ENCODE measurements at regions not wholly inside any gene's neighbourhood (a gene's known extent, or its start where the extent isn't known, plus 50 kb on each side); places are given as distances from the start of the nearest gene placed in this dataset.
A peak's percentile ranks its signal among the peaks of the same experiment; 100 is the strongest.
"Not testable (repeated sequence)": the region's sequence is repeated elsewhere in the genome, so short reads cannot be mapped to it uniquely, and the experiment has no call there.

DNA sequence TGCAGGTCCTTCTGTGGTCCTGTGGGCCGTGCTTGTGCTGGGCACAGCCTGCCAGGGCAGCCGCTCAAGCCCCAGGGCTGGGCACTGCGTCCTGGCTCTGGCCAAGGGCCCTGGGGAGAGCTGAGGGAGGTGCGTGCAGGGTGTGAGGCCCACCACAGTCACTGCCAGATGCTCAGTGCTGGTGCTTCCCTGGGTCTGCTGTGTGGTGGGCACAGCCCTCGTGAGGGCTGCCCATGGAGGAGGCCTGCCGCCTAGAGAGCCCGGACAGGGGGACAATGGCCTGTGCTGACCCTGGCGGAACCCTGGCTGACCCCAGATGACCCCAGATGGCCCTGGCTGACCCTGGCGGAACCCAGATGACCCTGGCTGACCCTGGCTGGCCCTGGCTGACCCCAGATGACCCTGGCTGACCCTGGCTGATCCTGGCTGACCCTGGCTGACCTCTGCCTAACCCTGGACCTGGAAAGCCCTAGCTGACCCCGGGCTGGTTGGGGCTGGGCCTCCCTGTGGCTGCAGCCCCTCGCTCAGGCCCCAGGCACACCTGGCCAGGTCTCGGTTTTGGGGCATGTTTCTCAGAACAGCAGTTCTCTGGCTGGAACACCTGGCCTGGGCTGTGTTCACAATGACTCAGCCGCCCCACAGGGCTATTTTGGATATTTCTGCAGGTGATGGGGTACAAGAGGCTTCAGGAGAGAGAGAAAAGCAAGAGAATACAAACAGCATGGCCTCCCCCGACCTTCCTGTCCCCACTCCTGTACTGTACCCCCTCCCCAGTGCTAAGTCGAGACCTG lies 55.4 kb downstream of the TMEM121 start:
- DNase-seq (ENCODE audit: missing footprints): no peak
- intact Hi-C loops (cut with DNase I): no loop called here
- ATAC-seq: no peak

DNA sequence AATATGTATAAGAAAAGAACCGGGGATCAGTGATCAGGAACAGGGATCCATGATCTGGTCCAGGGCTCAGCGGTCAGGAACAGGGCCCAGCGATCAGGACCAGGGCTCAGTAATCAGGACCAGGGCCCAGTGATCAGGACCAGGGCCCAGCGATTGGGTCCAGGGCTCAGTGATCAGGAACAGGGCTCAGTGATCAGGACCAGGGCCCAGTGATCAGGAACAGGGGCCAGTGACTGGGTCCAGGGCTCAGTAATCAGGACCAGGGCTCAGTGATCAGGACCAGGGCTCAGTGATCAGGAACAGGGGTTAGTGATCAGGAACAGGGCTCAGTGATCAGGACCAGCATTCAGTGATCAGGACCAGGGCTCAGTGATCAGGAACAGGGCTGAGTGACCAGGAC lies 56.3 kb downstream of the TMEM121 start:
- DNase-seq (ENCODE audit: missing footprints): no peak
- intact Hi-C loops (cut with DNase I): no loop called here
- ATAC-seq: peak; percentile 51

DNA sequence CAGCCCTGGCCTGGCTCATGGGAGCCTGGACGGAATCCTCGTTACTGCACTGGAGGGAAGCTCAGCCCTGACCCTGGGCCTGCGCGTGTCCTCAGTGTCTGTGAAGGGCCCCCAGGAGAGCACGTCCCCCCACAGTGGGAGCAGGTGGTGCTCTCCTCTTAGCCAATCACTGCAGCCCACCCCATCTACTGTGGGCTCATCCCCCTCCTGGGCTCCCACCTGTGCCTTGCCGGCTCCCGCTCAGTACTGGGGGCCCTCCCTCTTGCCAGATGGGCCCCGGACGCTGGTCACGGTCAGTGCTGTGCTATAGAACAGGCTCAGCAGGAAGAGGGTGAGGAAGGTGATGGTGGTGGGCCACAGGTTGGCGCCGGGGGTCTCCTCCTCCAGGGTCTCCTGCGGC lies 57.5 kb downstream of the TMEM121 start:
- not testable (repeated sequence) for ATAC-seq; DNase-seq (ENCODE audit: missing footprints)

DNA sequence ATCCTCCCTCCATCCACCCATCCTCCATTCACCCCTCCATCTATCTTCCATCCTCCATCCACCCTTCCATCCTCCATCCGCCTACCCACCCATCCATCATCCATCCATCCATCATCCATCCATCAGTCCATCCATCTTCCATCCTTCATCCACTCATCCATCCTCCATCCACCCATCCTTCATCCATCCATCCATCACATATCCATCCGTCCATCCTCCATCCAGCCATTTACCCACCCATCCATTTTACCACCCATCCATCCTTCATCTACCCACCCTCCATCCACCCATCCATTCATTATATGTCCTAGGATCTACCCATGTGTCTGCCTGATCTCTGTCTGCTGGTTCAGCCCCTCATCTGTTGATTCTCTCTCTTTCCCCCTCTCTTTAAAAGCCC lies 58.9 kb downstream of the TMEM121 start:
- not testable (repeated sequence) for ATAC-seq; DNase-seq (ENCODE audit: missing footprints)
- intact Hi-C loops (cut with DNase I): loop anchor here (5.0 kb wide), 1 partner anchor 122 kb away; no protein-coding TSS in a partner anchor

More for the DNA sequence above, 57.5 kb downstream of the TMEM121 start:
- intact Hi-C loops (cut with DNase I): not testable (repeated sequence)

DNA sequence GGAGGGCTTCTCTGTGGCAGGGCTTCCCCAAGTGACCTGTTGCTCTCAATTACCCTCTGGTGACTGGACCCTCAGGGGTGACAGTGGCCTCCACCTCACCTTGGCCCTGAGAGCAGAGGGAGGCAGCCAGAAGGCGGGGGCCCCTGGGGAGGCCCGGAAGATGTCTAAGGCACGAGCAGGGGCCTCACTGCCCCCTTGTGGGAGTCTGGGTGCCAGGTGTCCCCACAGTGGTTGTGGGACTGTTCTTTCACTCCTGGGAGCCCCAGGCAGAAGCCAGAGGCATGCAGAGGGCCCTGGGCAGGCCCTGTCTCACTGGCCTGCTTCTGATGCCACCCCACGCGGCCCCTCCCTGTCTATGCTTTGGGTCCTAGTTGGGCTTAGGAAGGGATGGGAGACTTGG lies 59.3 kb downstream of the TMEM121 start:
- not testable (repeated sequence) for ATAC-seq; DNase-seq (ENCODE audit: missing footprints)
- intact Hi-C loops (cut with DNase I): loop anchor here (5.0 kb wide), 1 partner anchor 122 kb away; no protein-coding TSS in a partner anchor

DNA sequence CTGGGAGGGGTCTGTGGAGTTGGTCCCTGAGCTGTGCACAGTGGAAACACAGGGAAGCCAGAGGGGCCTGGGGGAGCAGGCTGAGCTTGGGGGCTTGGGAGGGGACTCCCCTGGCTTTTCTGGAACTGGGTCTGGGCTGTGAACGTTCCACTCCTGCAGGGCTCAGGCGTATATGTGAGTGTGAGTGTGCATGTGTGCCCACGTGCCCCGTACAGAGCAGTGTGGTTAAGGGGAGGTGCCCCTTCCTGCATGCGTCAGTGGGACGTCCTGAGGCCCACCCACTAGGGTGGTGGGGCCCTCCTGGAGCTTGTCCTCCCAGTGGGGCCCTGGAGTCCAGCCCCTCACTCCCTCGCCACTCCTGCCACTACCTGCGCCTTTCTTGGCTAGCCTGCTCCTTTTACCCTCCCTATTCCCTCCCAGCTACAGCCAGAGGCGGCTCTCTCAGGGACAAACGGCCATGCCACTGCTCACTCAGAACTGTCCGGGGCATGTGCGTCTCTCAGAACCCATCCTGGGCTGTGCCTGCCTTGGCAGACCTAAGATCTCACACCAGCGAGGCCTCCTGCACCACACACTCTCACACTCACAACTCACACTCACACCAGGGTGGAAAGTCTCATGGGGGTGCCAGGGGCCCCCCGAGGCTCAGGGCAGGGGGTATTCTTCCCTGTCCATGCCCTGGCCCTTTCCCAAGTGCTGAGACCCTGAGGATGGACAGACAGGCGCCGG lies 59.9 kb downstream of the TMEM121 start:
- intact Hi-C loops (cut with DNase I): loop anchor here (5.0 kb wide), 1 partner anchor 121 kb away; no protein-coding TSS in a partner anchor
- ATAC-seq; DNase-seq (ENCODE audit: missing footprints): not testable (repeated sequence)

DNA sequence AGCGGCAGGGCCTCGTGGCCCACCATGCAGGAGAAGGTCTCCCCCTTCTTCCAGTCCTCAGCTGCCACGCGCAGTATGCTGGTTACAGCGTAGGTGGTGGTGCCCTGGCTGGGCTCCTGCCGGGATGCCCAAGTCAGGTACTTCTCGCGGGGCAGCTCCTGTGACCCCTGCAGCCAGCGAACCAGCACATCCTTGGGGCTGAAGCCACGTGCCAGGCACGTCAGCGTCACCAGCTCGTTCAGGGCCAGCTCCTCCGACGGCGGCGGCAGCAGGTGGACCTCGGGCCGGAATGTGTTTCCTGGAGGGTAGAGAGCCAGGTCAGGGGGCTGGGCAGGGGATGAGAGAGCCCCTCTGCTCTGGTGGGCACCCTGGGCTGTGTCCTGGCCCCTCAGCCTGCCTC lies 60.7 kb downstream of the TMEM121 start:
- intact Hi-C loops (cut with DNase I): loop anchor here (5.0 kb wide), 1 partner anchor 120 kb away; no protein-coding TSS in a partner anchor
- not testable (repeated sequence) for ATAC-seq; DNase-seq (ENCODE audit: missing footprints)

DNA sequence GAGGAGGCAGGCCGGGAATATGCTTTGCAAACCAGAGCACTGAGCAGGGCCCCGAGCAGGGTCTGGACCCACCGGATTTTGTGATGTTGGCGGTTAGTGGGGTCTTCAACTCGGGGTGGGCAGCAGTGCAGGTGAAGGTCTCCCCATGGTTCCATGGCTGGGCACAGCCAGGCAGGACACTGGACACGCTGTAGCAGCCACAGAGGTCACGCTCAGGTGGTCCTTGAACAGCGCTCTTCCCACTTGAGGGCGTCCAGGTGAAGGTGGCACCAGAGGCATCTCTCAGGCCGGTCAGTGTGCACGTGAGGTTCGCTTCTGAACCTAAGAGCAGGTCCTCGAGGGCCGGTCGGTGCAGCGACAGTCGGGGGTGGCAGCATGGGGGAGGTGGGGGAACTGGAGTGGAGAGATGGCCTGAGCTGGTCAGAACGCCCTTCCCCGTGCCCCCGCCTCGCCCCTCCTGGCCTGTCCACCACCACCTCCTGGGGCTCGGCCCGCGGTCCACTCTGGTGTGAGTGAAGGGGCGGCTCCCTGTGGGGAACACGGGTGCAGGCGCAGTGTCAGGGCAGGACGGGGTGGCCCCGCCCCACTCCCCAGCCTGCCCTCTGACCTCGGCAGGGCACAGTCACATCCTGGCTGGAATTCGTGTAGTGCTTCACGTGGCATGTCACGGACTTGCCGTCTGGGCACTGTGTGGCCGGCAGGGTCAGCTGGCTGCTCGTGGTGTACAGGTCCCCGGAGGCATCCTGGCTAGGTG lies 61.3 kb downstream of the TMEM121 start:
- intact Hi-C loops (cut with DNase I): loop anchor here (5.0 kb wide), 1 partner anchor 120 kb away; no protein-coding TSS in a partner anchor
- ATAC-seq; DNase-seq (ENCODE audit: missing footprints): not testable (repeated sequence)

DNA sequence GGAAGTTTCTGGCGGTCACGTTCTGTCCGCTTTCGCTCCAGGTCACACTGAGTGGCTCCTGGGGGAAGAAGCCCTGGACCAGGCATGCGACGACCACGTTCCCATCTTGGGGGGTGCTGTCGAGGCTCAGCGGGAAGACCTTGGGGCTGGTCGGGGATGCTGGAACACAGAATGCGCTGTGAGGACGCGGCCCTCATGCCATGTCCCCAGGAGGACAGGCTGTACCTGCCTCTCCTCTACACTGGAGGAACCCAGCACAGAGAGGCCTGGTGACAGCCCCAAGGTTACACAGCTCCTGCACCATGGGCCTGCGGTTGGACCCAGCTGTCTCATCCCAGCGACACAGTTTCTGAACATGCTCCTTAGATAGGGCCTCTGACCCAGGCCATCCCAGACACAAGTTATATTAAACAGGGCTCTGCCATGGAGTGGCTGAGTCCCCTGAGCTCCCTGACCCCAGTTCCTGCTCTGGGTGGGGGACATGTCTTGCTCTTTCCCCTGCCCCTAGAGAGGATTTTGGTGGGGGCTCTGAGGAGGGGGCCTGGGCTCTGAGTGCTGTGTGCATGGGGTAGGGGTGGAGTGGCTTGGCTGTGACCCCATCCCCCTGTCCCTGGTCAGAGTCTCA lies 62.0 kb downstream of the TMEM121 start:
- intact Hi-C loops (cut with DNase I): loop anchor here (5.0 kb wide), 1 partner anchor 119 kb away; no protein-coding TSS in a partner anchor
- ATAC-seq: no peak

DNA sequence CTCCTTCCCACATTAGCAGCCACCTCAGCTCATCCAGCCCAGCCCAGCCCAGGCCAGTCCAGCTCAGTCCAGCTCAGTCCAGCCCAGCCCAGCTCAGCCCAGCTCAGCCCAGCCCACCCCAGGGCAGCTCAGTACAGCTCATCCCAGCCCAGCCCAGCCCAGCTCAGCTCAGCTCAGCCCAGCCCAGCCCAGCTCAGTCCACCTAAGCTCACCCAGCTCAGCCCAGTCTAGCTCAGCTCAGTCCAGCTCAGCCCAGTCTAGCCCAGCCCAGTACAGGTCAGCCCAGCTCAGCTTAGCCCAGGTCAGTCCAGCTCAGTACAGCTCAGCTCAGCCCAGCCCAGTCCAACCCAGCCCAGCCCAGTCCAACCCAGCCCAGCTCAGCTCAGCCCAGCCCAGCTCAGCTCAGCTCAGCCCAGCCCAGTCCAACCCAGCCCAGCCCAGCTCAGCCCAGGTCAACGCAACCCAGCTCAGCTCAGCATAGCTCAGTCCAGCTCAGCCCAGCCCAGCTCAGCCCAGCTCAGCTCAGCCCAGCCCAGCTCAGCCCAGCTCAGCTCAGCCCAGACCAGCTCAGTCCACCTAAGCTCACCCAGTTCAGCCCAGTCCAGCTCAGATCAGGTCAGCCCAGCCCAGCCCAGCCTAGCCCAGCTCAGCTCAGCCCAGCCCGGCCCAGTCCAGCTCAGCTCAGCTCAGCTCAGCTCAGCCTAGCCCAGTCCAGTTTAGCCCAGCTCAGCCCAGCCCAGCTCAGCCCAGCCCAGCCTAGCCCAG lies 63.0 kb downstream of the TMEM121 start:
- DNase-seq (ENCODE audit: missing footprints) (no peak), ATAC-seq (no peak)
- intact Hi-C loops (cut with DNase I): loop anchor here (5.0 kb wide), 1 partner anchor 118 kb away; no protein-coding TSS in a partner anchor

More for the DNA sequence above, 62.0 kb downstream of the TMEM121 start:
- no peak for DNase-seq (ENCODE audit: missing footprints)

DNA sequence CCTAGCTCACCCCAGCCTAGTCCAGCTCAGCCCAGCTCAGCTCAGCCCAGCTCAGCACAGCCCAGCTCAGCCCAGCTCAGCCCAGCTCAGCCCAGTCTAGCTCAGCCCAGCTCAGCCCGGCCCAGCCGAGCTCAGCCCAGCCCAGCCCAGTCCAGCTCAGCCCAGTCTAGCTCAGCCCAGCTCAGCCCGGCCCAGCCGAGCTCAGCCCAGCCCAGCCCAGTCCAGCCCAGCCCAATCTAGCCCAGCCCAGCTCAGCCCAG lies 63.5 kb downstream of the TMEM121 start:
- intact Hi-C loops (cut with DNase I): loop anchor here (5.0 kb wide), 1 partner anchor 117 kb away; no protein-coding TSS in a partner anchor
- not testable (repeated sequence) for DNase-seq (ENCODE audit: missing footprints); ATAC-seq

DNA sequence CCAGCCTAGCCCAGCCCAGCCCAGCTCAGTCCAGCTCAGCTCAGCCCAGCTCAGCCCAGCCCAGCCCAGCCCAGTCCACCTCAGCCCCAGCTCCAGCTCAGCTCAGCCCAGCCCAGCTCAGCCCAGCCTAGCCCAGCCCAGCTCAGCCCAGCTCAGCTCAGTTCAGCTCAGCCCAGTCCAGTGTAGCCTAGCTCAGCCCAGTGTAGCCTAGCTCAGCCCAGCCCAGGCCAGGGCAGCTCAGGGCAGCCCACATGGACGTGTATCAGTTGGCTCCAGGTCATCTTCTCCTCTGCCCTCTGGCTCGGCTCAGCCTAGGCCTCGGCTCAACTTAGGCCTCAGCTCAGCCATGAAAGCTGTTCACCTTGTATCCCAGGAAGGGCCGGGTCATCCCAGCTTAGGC lies 64.7 kb downstream of the TMEM121 start:
- no peak for DNase-seq (ENCODE audit: missing footprints)

DNA sequence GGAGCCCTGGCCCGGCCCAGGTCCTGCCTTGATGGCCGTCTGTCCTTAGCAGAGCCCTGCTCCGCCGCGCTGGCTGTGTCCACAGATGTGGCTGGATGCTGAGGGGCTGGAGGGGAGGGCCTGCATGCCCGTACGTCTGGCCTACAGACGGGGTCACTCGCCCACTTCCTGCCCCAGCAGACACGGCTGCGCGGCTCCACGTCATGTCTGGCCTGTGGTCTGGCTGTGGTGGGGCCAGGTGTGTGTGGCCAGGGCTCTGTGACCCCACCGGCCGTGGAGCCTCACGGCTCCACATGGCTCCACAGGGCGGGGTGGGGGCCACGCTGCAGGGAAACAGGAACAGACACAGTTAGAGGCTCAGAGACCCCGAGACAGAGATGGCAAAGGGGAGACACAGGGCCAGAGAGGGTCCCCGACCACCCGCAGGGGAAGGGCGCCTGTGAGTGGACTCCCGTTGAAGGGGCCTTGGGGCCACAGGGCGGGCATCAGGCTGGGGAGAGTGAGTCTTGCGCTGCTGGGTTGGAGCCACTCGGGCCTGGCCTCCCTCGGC lies 65.5 kb downstream of the TMEM121 start:
- ATAC-seq; intact Hi-C loops (cut with DNase I); DNase-seq (ENCODE audit: missing footprints): not testable (repeated sequence)

More for the DNA sequence above, 64.7 kb downstream of the TMEM121 start:
- ATAC-seq: no peak
- intact Hi-C loops (cut with DNase I): no loop called here

DNA sequence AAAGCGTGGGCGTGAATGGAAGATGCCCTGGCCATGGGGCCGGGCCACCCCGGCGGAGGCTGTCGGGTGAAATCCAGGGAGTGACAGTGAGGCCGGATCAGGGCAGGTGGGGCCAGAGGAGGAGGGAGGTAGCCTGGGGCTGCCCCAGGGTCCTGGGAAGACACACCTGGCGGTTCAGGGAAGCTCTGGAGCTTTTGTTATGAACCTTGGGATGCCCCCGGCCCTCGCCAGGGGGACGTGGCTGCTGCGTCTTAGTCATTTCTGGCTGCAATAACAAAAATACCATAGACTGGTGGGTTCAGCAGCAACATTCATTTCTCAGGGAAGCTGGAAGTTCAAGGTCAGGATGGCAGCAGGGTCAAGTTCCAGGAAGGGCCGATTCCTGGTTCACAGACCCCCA lies 66.3 kb downstream of the TMEM121 start:
- DNase-seq (ENCODE audit: missing footprints); intact Hi-C loops (cut with DNase I); ATAC-seq: not testable (repeated sequence)

DNA sequence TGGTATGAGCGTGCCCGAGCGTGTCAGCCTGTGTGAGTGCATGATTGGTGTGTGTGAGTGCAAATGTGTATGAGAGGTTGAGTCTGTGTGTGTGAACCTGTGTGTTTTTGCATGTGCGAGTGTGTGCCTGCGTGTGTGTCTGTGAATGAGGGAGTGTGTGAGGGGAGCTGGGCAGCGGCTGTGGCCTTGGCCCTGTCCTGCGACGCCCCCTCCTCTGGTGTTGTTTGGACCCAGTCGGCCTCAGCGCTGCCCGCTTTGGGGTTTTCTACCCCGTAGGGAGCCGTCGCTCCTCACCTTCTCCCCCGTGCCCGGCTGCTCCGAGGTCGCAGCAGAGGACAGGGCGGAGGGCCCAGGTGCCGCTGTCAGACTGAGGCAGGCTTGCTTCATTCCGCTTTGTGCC lies 69.0 kb downstream of the TMEM121 start:
- ATAC-seq; DNase-seq (ENCODE audit: missing footprints); intact Hi-C loops (cut with DNase I): not testable (repeated sequence)

DNA sequence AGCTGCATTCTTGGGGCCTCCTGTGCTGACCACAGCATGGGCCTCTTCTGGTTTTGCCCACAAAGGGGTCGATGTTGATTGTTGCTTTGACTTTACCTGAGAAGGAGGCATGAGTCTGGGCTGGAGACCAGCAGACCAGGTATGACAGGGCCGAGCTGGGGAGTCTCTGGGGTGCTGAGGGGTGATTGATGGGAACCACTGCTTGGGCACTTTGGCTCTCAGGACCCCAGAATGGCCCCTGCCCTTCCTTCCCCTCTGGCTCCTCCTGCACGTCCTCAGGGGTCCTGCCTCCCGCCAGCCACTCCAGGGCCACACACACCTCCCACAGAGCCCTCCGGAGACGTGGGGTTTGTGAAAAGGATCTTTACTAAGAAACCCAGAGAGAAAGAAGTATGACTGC lies 70.0 kb downstream of the TMEM121 start:
- intact Hi-C loops (cut with DNase I); DNase-seq (ENCODE audit: missing footprints); ATAC-seq: not testable (repeated sequence)

DNA sequence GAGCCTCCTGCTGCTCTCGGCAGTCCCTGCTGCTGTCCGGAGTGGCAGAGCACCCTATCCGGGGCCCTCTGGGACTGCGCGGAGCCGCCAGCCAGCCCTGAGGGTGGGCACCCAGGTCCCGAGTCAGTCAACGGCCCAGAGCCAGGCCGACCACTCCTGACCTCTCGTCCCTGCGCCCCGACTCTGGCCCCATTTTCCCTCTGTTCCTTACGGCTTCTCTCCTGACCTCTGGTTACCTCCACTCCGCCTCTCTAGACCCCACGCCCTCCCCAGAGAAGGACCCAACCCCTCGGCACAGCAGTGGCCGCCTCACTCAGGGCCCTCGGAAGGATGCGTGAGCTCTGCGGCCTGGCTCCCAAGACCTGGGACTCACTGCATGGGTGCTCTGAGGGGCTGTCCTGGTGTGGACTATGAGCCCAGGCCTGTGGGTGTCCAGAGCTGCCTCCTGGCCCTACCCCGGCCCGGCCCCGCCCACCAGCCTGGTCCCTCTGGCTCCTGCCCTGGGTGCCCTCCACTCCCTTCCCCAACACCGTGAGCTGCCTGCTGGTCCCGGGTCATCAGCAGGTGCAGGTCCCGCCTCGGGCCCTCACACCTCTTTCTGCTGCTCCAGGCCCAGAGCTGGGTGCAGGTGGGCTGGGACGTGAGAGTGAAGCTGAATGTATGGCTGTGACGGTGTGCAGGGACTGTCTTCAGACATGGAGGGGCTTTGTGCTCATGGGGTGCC lies 71.8 kb downstream of the TMEM121 start:
- DNase-seq (ENCODE audit: missing footprints); intact Hi-C loops (cut with DNase I); ATAC-seq: not testable (repeated sequence)

All from Right ventricle myocardium inferior (tissue), 1 donor.